Esophagus squamous epithelium (tissue), 4 donors: ENCODE measurements at regions not wholly inside any gene's neighbourhood (a gene's known extent, or its start where the extent isn't known, plus 50 kb on each side); places are given as distances from the start of the nearest gene placed in this dataset.

Source experiments
- CTCF ChIP-seq, 6 experiments: fragments of 450-650 bp in 4 of 6; fragments of 200-600 bp in 2 of 6; sonication (generic) in 2 of 6; IDR thresholded peaks; one replicate each; pipeline ENCODE4 v1.5.1; 2016 to 2019; ENCODE audit warnings: antibody characterized with exemption in 6 of 6, mild to moderate bottlenecking in 4 of 6, moderate library complexity in 4 of 6
- POLR2A ChIP-seq, 4 donors: fragments of 450-650 bp; IDR thresholded peaks; one replicate each; pipeline ENCODE4 v1.6.1; 2017; ENCODE audit warnings: antibody characterized with exemption in 4 of 4, mild to moderate bottlenecking in 4 of 4, moderate library complexity in 3 of 4

- TF ChIP-seq POLR2A (IDR thresholded peaks at IDR 0.05) (no peak), CTCF (IDR thresholded peaks at IDR 0.05) (no peak)
Measured at GRCh38 chr13:74795526-74795925, 661.3 kb upstream of the KLF12 start.
